Stomach (tissue), 4 donors: ENCODE measurements at regions not wholly inside any gene's neighbourhood (a gene's known extent, or its start where the extent isn't known, plus 50 kb on each side); places are given as distances from the start of the nearest gene placed in this dataset.

Experiments
- EP300 ChIP-seq: sonication (generic); formaldehyde crosslinking; IDR thresholded peaks from one replicate; pipeline ENCODE4 v1.6.1; 2017; ENCODE audit warnings: antibody characterized with exemption
- POLR2A ChIP-seq, 4 donors: fragments of 450-650 bp; IDR thresholded peaks; one replicate each; pipeline ENCODE4 v1.6.1; 2016; ENCODE audit warnings: antibody characterized with exemption in 4 of 4, control low read depth in 2 of 4, mild to moderate bottlenecking in 1 of 4, moderate library complexity in 1 of 4
- POLR2AphosphoS5 ChIP-seq, 3 donors: sonication (generic); formaldehyde crosslinking; IDR thresholded peaks; one replicate each; pipeline ENCODE4 v1.6.1; 2016; ENCODE audit warnings: antibody characterized with exemption in 3 of 3
- TF ChIP-seq, protein P1 (sequence below), 7 experiments: fragments of 450-650 bp in 4 of 7; fragments of 200-600 bp in 3 of 7; sonication (generic) in 3 of 7; IDR thresholded peaks; one replicate each; pipeline ENCODE4 v1.5.1; 2016 to 2019; ENCODE audit warnings: antibody characterized with exemption in 7 of 7, control low read depth in 2 of 7, mild to moderate bottlenecking in 1 of 7

GRCh38 chr1:207261971-207262370 lies 59.5 kb upstream of the CD55 start:
- no peak for TF ChIP-seq POLR2A (IDR thresholded peaks at IDR 0.05)
- TF ChIP-seq, protein P1, sequence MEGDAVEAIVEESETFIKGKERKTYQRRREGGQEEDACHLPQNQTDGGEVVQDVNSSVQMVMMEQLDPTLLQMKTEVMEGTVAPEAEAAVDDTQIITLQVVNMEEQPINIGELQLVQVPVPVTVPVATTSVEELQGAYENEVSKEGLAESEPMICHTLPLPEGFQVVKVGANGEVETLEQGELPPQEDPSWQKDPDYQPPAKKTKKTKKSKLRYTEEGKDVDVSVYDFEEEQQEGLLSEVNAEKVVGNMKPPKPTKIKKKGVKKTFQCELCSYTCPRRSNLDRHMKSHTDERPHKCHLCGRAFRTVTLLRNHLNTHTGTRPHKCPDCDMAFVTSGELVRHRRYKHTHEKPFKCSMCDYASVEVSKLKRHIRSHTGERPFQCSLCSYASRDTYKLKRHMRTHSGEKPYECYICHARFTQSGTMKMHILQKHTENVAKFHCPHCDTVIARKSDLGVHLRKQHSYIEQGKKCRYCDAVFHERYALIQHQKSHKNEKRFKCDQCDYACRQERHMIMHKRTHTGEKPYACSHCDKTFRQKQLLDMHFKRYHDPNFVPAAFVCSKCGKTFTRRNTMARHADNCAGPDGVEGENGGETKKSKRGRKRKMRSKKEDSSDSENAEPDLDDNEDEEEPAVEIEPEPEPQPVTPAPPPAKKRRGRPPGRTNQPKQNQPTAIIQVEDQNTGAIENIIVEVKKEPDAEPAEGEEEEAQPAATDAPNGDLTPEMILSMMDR (IDR thresholded peaks at IDR 0.05) = no peak
- TF ChIP-seq POLR2AphosphoS5 (IDR thresholded peaks at IDR 0.05) = no peak
- TF ChIP-seq EP300 = no peak
